ENCODE measurements at regions not wholly inside any gene's neighbourhood (a gene's known extent, or its start where the extent isn't known, plus 50 kb on each side); places are given as distances from the start of the nearest gene placed in this dataset.
"Not testable (repeated sequence)": the region's sequence is repeated elsewhere in the genome, so short reads cannot be mapped to it uniquely, and the experiment has no call there.

- DNase-seq (no peak), ATAC-seq (no peak)
- 92% methylated on average over 5 of the region's 5 CpGs for WGBS
- Histone ChIP-seq H3K4me3 (ENCODE audit: low read length) (no peak overlapping the region), H3K9me3 (ENCODE audit: control insufficient read depth, low read length) (no peaks in the 10 kb centered on the region), H3K4me1 (ENCODE audit: control insufficient read depth, insufficient read depth, low read length) (no peaks in the 10 kb centered on the region), H3K27me3 (ENCODE audit: control insufficient read depth, insufficient read depth) (no peaks in the 10 kb centered on the region), H3K27ac (ENCODE audit: low read length) (no peak overlapping the region)
- intact Hi-C loops (cut with DNase I), result no loop called here
Measured at GRCh38 chr1:199082778-199083389, 444.0 kb downstream of the PTPRC start.

- Histone ChIP-seq H3K9me3 (ENCODE audit: control insufficient read depth, low read length) (no peaks in the 10 kb centered on the region), H3K4me1 (ENCODE audit: control insufficient read depth, insufficient read depth, low read length) (no peaks in the 10 kb centered on the region), H3K4me3 (ENCODE audit: low read length) (no peak overlapping the region), H3K27ac (ENCODE audit: low read length) (no peak overlapping the region), H3K27me3 (ENCODE audit: control insufficient read depth, insufficient read depth) (no peaks in the 10 kb centered on the region)
- DNase-seq, result no peak
- ATAC-seq, result no peak
- intact Hi-C loops (cut with DNase I), result no loop called here
Measured at GRCh38 chr1:199083680-199084079, 444.8 kb downstream of the PTPRC start.

GRCh38 chr1:199084293-199084692 lies 445.5 kb downstream of the PTPRC start:
- WGBS, result 91% methylated on average over 1 of the region's 1 CpG
- Histone ChIP-seq H3K4me3 (ENCODE audit: low read length) (no peak overlapping the region), H3K4me1 (ENCODE audit: control insufficient read depth, insufficient read depth, low read length) (no peaks in the 10 kb centered on the region), H3K9me3 (ENCODE audit: control insufficient read depth, low read length) (no peaks in the 10 kb centered on the region), H3K27me3 (ENCODE audit: control insufficient read depth, insufficient read depth) (no peaks in the 10 kb centered on the region), H3K27ac (ENCODE audit: low read length) (no peak overlapping the region)
- DNase-seq (no peak), ATAC-seq (no peak)
- intact Hi-C loops (cut with DNase I), result no loop called here

GRCh38 chr1:199085903-199086302 lies 447.1 kb downstream of the PTPRC start:
- H3K27me3 ChIP-seq (ENCODE audit: control insufficient read depth, insufficient read depth), result no peaks in the 10 kb centered on the region
- H3K27ac ChIP-seq (ENCODE audit: low read length), result no peak overlapping the region
- no peaks in the 10 kb centered on the region for H3K4me1 ChIP-seq (ENCODE audit: control insufficient read depth, insufficient read depth, low read length)
- DNase-seq (no peak), ATAC-seq (no peak)
- WGBS, result 97% methylated on average over 4 of the region's 4 CpGs
- intact Hi-C loops (cut with DNase I), result no loop called here
- H3K9me3 ChIP-seq (ENCODE audit: control insufficient read depth, low read length), result no peaks in the 10 kb centered on the region
- H3K4me3 ChIP-seq (ENCODE audit: low read length), result no peak overlapping the region

- Histone ChIP-seq H3K27ac (ENCODE audit: low read length) (no peak overlapping the region), H3K27me3 (ENCODE audit: control insufficient read depth, insufficient read depth) (no peaks in the 10 kb centered on the region), H3K4me1 (ENCODE audit: control insufficient read depth, insufficient read depth, low read length) (no peaks in the 10 kb centered on the region), H3K4me3 (ENCODE audit: low read length) (no peak overlapping the region), H3K9me3 (ENCODE audit: control insufficient read depth, low read length) (no peaks in the 10 kb centered on the region)
- ATAC-seq, result no peak
- no peak for DNase-seq
- WGBS, result 85% methylated on average over 2 of the region's 2 CpGs
- intact Hi-C loops (cut with DNase I), result no loop called here
Measured at GRCh38 chr1:199087144-199087543, 448.3 kb downstream of the PTPRC start.

GRCh38 chr1:199089393-199090122 lies 450.7 kb downstream of the PTPRC start:
- DNase-seq (no peak), ATAC-seq (no peak)
- 45% methylated on average over 3 of the region's 3 CpGs for WGBS
- Histone ChIP-seq H3K27ac (ENCODE audit: low read length) (no peak overlapping the region), H3K27me3 (ENCODE audit: control insufficient read depth, insufficient read depth) (no peaks in the 10 kb centered on the region), H3K4me3 (ENCODE audit: low read length) (no peak overlapping the region), H3K9me3 (ENCODE audit: control insufficient read depth, low read length) (no peaks in the 10 kb centered on the region), H3K4me1 (ENCODE audit: control insufficient read depth, insufficient read depth, low read length) (no peaks in the 10 kb centered on the region)
- intact Hi-C loops (cut with DNase I), result no loop called here

GRCh38 chr1:199095628-199096027 lies 456.8 kb downstream of the PTPRC start:
- WGBS, result 69% methylated on average over 1 of the region's 1 CpG
- ATAC-seq; H3K4me1 ChIP-seq (ENCODE audit: control insufficient read depth, insufficient read depth, low read length); H3K9me3 ChIP-seq (ENCODE audit: control insufficient read depth, low read length); H3K27ac ChIP-seq (ENCODE audit: low read length); intact Hi-C loops (cut with DNase I); H3K27me3 ChIP-seq (ENCODE audit: control insufficient read depth, insufficient read depth); H3K4me3 ChIP-seq (ENCODE audit: low read length); DNase-seq: not testable (repeated sequence)

GRCh38 chr1:199096591-199096990 lies 457.8 kb downstream of the PTPRC start:
- Histone ChIP-seq H3K27me3 (ENCODE audit: control insufficient read depth, insufficient read depth) (no peaks in the 10 kb centered on the region), H3K27ac (ENCODE audit: low read length) (no peak overlapping the region), H3K9me3 (ENCODE audit: control insufficient read depth, low read length) (no peaks in the 10 kb centered on the region), H3K4me3 (ENCODE audit: low read length) (no peak overlapping the region), H3K4me1 (ENCODE audit: control insufficient read depth, insufficient read depth, low read length) (no peaks in the 10 kb centered on the region)
- intact Hi-C loops (cut with DNase I), result no loop called here
- DNase-seq (no peak), ATAC-seq (no peak)
- 91% methylated on average over 6 of the region's 6 CpGs for WGBS

- no peak for DNase-seq
- ATAC-seq, result no peak
- Histone ChIP-seq H3K4me3 (ENCODE audit: low read length) (no peak overlapping the region), H3K27ac (ENCODE audit: low read length) (no peak overlapping the region), H3K4me1 (ENCODE audit: control insufficient read depth, insufficient read depth, low read length) (no peaks in the 10 kb centered on the region), H3K9me3 (ENCODE audit: control insufficient read depth, low read length) (no peaks in the 10 kb centered on the region), H3K27me3 (ENCODE audit: control insufficient read depth, insufficient read depth) (no peaks in the 10 kb centered on the region)
- intact Hi-C loops (cut with DNase I), result no loop called here
- 88% methylated on average over 5 of the region's 5 CpGs for WGBS
Measured at GRCh38 chr1:199098468-199098867, 459.6 kb downstream of the PTPRC start.

GRCh38 chr1:199101139-199101538 lies 462.3 kb downstream of the PTPRC start:
- no peak overlapping the region for H3K27ac ChIP-seq (ENCODE audit: low read length)
- no peaks in the 10 kb centered on the region for H3K4me1 ChIP-seq (ENCODE audit: control insufficient read depth, insufficient read depth, low read length)
- DNase-seq (no peak), ATAC-seq (no peak)
- H3K9me3 ChIP-seq (ENCODE audit: control insufficient read depth, low read length), result no peaks in the 10 kb centered on the region
- WGBS, result 85% methylated on average over 5 of the region's 5 CpGs
- H3K4me3 ChIP-seq (ENCODE audit: low read length), result no peak overlapping the region
- H3K27me3 ChIP-seq (ENCODE audit: control insufficient read depth, insufficient read depth), result no peaks in the 10 kb centered on the region
- intact Hi-C loops (cut with DNase I), result no loop called here

GRCh38 chr1:199101635-199102034 lies 462.8 kb downstream of the PTPRC start:
- ATAC-seq (no peak), DNase-seq (no peak)
- Histone ChIP-seq H3K9me3 (ENCODE audit: control insufficient read depth, low read length) (no peaks in the 10 kb centered on the region), H3K4me1 (ENCODE audit: control insufficient read depth, insufficient read depth, low read length) (no peaks in the 10 kb centered on the region), H3K4me3 (ENCODE audit: low read length) (no peak overlapping the region), H3K27me3 (ENCODE audit: control insufficient read depth, insufficient read depth) (no peaks in the 10 kb centered on the region), H3K27ac (ENCODE audit: low read length) (no peak overlapping the region)
- 69% methylated on average over 3 of the region's 3 CpGs for whole genome bisulfite sequencing
- intact Hi-C loops (cut with DNase I), result no loop called here

- no peak for ATAC-seq
- DNase-seq, result no peak
- no peaks in the 10 kb centered on the region for H3K27me3 ChIP-seq (ENCODE audit: control insufficient read depth, insufficient read depth)
- no peak overlapping the region for H3K27ac ChIP-seq (ENCODE audit: low read length)
- H3K9me3 ChIP-seq (ENCODE audit: control insufficient read depth, low read length), result no peaks in the 10 kb centered on the region
- no peak overlapping the region for H3K4me3 ChIP-seq (ENCODE audit: low read length)
- H3K4me1 ChIP-seq (ENCODE audit: control insufficient read depth, insufficient read depth, low read length), result no peaks in the 10 kb centered on the region
- intact Hi-C loops (cut with DNase I), result no loop called here
- WGBS, result 88% methylated on average over 3 of the region's 3 CpGs
Measured at GRCh38 chr1:199102239-199102638, 463.4 kb downstream of the PTPRC start.

All from right cardiac atrium (tissue), 5 donors.